Neural progenitor cell (in vitro differentiated cells): ENCODE measurements at regions not wholly inside any gene's neighbourhood (a gene's known extent, or its start where the extent isn't known, plus 50 kb on each side); places are given as distances from the start of the nearest gene placed in this dataset.

Source experiments
- DNase-seq: peaks from one replicate; pipeline ENCODE4 v3.0.0-alpha.2; 2016; ENCODE audit warnings: low spot score
- H2AFZ ChIP-seq: fragments of 200-600 bp; sonication (generic); replicated peaks from 2 replicates; pipeline ENCODE4 v1.6.1; 2016; ENCODE audit warnings: antibody characterized with exemption
- H3F3A ChIP-seq: fragments of 200-600 bp; sonication (generic); 2 replicates; pipeline ENCODE4 v1.6.1; 2016; ENCODE audit warnings: antibody characterized with exemption, low read depth
- H3K27ac ChIP-seq: fragments of 200-600 bp; sonication (generic); 2 replicates; pipeline ENCODE4 v1.5.1; 2016; ENCODE audit warnings: mild to moderate bottlenecking
- H3K27me3 ChIP-seq: fragments of 200-600 bp; sonication (generic); 2 replicates; pipeline ENCODE4 v1.6.1; 2016; ENCODE audit warnings: mild to moderate bottlenecking, moderate library complexity
- H3K36me3 ChIP-seq: fragments of 200-600 bp; sonication (generic); 2 replicates; pipeline ENCODE4 v1.5.1; 2016
- H3K4me1 ChIP-seq: fragments of 200-600 bp; sonication (generic); 2 replicates; pipeline ENCODE4 v1.6.1; 2016; ENCODE audit warnings: mixed run types
- H3K4me2 ChIP-seq: fragments of 200-600 bp; sonication (generic); 2 replicates; pipeline ENCODE4 v1.6.1; 2016
- H3K4me3 ChIP-seq: fragments of 200-600 bp; sonication (generic); 2 replicates; pipeline ENCODE4 v1.5.1; 2016
- H3K79me2 ChIP-seq: fragments of 200-600 bp; sonication (generic); 2 replicates; pipeline ENCODE4 v1.6.1; 2016; ENCODE audit warnings: low read depth
- H3K9ac ChIP-seq: fragments of 200-600 bp; sonication (generic); 2 replicates; pipeline ENCODE4 v1.6.1; 2016
- H3K9me3 ChIP-seq: fragments of 200-600 bp; sonication (generic); 2 replicates; pipeline ENCODE4 v1.5.1; 2016; ENCODE audit warnings: low read depth
- H4K20me1 ChIP-seq: fragments of 200-600 bp; sonication (generic); 2 replicates; pipeline ENCODE4 v1.6.1; 2016; ENCODE audit warnings: low read depth
- H3K27ac Mint-ChIP-seq: 3 replicates; pipeline ENCODE4 v1.8.0; 2021; ENCODE audit warnings: mixed read lengths
- H3K27me3 Mint-ChIP-seq: 2 replicates; pipeline ENCODE4 v1.8.0; 2022; ENCODE audit warnings: low read depth, mild to moderate bottlenecking, inconsistent platforms, moderate library complexity, mixed read lengths; ENCODE audit not compliant: insufficient read depth
- H3K36me3 Mint-ChIP-seq: 3 replicates; pipeline ENCODE4 v1.8.0; 2021; ENCODE audit warnings: mixed read lengths
- H3K4me1 Mint-ChIP-seq: 3 replicates; pipeline ENCODE4 v1.8.0; 2021; ENCODE audit warnings: mixed read lengths
- H3K4me3 Mint-ChIP-seq: 3 replicates; pipeline ENCODE4 v1.8.0; 2021; ENCODE audit warnings: mild to moderate bottlenecking, moderate library complexity, mixed read lengths
- H3K9me3 Mint-ChIP-seq: 3 replicates; pipeline ENCODE4 v1.8.0; 2020; ENCODE audit warnings: mixed read lengths
- CTCF ChIP-seq: fragments of 200-600 bp; sonication (generic); IDR thresholded peaks from 2 replicates; pipeline ENCODE4 v1.5.1; 2017; ENCODE audit warnings: antibody characterized with exemption, mild to moderate bottlenecking
- EZH2 ChIP-seq: fragments of 200-600 bp; sonication (generic); IDR thresholded peaks from 2 replicates; pipeline ENCODE4 v1.6.1; 2017; ENCODE audit warnings: antibody characterized with exemption, mild to moderate bottlenecking, moderate library complexity
- EZH2phosphoT487 ChIP-seq: fragments of 200-600 bp; sonication (generic); IDR thresholded peaks from 2 replicates; pipeline ENCODE4 v1.6.1; 2017; ENCODE audit warnings: antibody characterized with exemption

GRCh38 chr13:111001636-111002035 lies 86.8 kb upstream of the ANKRD10 start:
- TF ChIP-seq EZH2 (no peak), EZH2phosphoT487 (no peak), CTCF (no peak)
- no peaks in the 10 kb centered on the region for H3K27me3 ChIP-seq
- no peak for DNase-seq
- no peak overlapping the region for H3K9ac ChIP-seq
- H3F3A ChIP-seq, result no peaks in the 10 kb centered on the region
- Mint-ChIP-seq H3K27me3 (peaks cover 4% of the 10 kb centered on the region), H3K4me3 (no peak overlapping the region), H3K36me3 (no peaks in the 10 kb centered on the region), H3K27ac (no peak overlapping the region), H3K4me1 (peaks cover 7% of the 10 kb centered on the region), H3K9me3 (no peaks in the 10 kb centered on the region)
- no peak overlapping the region for H2AFZ ChIP-seq
- no peaks in the 10 kb centered on the region for H3K79me2 ChIP-seq
- no peaks in the 10 kb centered on the region for H3K4me1 ChIP-seq
- no peak overlapping the region for H3K4me2 ChIP-seq
- H3K27ac ChIP-seq, result no peak overlapping the region
- H4K20me1 ChIP-seq, result no peaks in the 10 kb centered on the region
- H3K4me3 ChIP-seq, result no peak overlapping the region
- H3K36me3 ChIP-seq, result no peaks in the 10 kb centered on the region
- H3K9me3 ChIP-seq, result no peaks in the 10 kb centered on the region

- no peaks in the 10 kb centered on the region for H3K36me3 ChIP-seq
- peak overlapping the region; percentile 37 for H3K4me2 ChIP-seq
- no peak overlapping the region for H3K9ac ChIP-seq
- Mint-ChIP-seq H3K9me3 (peaks cover 3% of the 10 kb centered on the region), H3K36me3 (no peaks in the 10 kb centered on the region), H3K4me1 (no peaks in the 10 kb centered on the region), H3K27ac (no peak overlapping the region), H3K4me3 (no peak overlapping the region), H3K27me3 (no peaks in the 10 kb centered on the region)
- H3F3A ChIP-seq, result no peaks in the 10 kb centered on the region
- TF ChIP-seq CTCF, result no peak
- TF ChIP-seq EZH2phosphoT487, result no peak
- TF ChIP-seq EZH2, result no peak
- H4K20me1 ChIP-seq, result no peaks in the 10 kb centered on the region
- peak overlapping the region; percentile 81 for H2AFZ ChIP-seq
- H3K4me3 ChIP-seq, result no peak overlapping the region
- H3K27me3 ChIP-seq, result no peaks in the 10 kb centered on the region
- no peaks in the 10 kb centered on the region for H3K79me2 ChIP-seq
- no peak overlapping the region for H3K27ac ChIP-seq
- H3K4me1 ChIP-seq, result peaks cover 9% of the 10 kb centered on the region
- DNase-seq, result peak; percentile 44
- peaks cover 3% of the 10 kb centered on the region for H3K9me3 ChIP-seq
Observed at GRCh38 chr13:110993788-110994187, 78.9 kb upstream of the ANKRD10 start.

- H3K4me1 ChIP-seq, result peaks cover 9% of the 10 kb centered on the region
Observed at GRCh38 chr13:110991991-110992508, 77.2 kb upstream of the ANKRD10 start.

More at GRCh38 chr13:110991991-110992508, 77.2 kb upstream of the ANKRD10 start:
- Histone ChIP-seq H3K9me3 (peaks cover 3% of the 10 kb centered on the region), H3K4me2 (no peak overlapping the region), H3K27ac (no peak overlapping the region), H3K9ac (no peak overlapping the region), H3K4me3 (no peak overlapping the region), H4K20me1 (no peaks in the 10 kb centered on the region), H2AFZ (no peak overlapping the region), H3K27me3 (no peaks in the 10 kb centered on the region), H3K79me2 (no peaks in the 10 kb centered on the region), H3F3A (no peaks in the 10 kb centered on the region), H3K36me3 (no peaks in the 10 kb centered on the region)
- H3K4me3 Mint-ChIP-seq, result no peak overlapping the region
- no peak overlapping the region for H3K27ac Mint-ChIP-seq
- H3K4me1 Mint-ChIP-seq, result no peaks in the 10 kb centered on the region
- no peak for TF ChIP-seq CTCF
- TF ChIP-seq EZH2, result no peak
- TF ChIP-seq EZH2phosphoT487, result no peak
- H3K27me3 Mint-ChIP-seq, result no peaks in the 10 kb centered on the region
- DNase-seq, result no peak
- H3K36me3 Mint-ChIP-seq, result no peaks in the 10 kb centered on the region
- H3K9me3 Mint-ChIP-seq, result peaks cover 3% of the 10 kb centered on the region
